Breast epithelium (tissue), 4 donors: ENCODE measurements at regions not wholly inside any gene's neighbourhood (a gene's known extent, or its start where the extent isn't known, plus 50 kb on each side); places are given as distances from the start of the nearest gene placed in this dataset.

Experiments used
- DNase-seq, 2 donors: peaks; one replicate each; pipeline ENCODE4 v3.0.0-alpha.2; 2019; ENCODE audit warnings: low spot score in 2 of 2
- H3K27ac ChIP-seq, 2 donors: fragments of 200-600 bp; sonication (generic) in 1 of 2; one replicate each; pipeline ENCODE4 v1.5.1; 2016 to 2019; ENCODE audit warnings: mild to moderate bottlenecking in 1 of 2
- H3K27me3 ChIP-seq, 2 donors: fragments of 200-600 bp; sonication (generic) in 1 of 2; one replicate each; pipeline versions ENCODE4 v1.5.1 to v1.6.0; 2017 to 2019; ENCODE audit warnings: control low read depth in 1 of 2, mild to moderate bottlenecking in 1 of 2
- H3K36me3 ChIP-seq: fragments of 200-600 bp; one replicate; pipeline ENCODE4 v1.5.1; 2019
- H3K4me1 ChIP-seq, 2 donors: fragments of 200-600 bp; sonication (generic); one replicate each; pipeline ENCODE4 v1.5.1; 2016 to 2019; ENCODE audit warnings: control low read depth in 1 of 2
- H3K4me3 ChIP-seq, 3 donors: fragments of 200-600 bp; sonication (generic); 1 replicate in 2 of 3; 2 replicates in 1 of 3; pipeline ENCODE4 v1.5.1; 2016 to 2019; ENCODE audit warnings: mild to moderate bottlenecking in 3 of 3, moderate library complexity in 2 of 3
- H3K9me3 ChIP-seq, 2 donors: fragments of 200-600 bp; sonication (generic) in 1 of 2; one replicate each; pipeline ENCODE4 v1.5.1; 2016 to 2019; ENCODE audit warnings: control low read depth in 1 of 2
- POLR2A ChIP-seq: fragments of 450-650 bp; IDR thresholded peaks from one replicate; pipeline ENCODE4 v1.6.1; 2016; ENCODE audit warnings: antibody characterized with exemption, mild to moderate bottlenecking, moderate library complexity
- POLR2AphosphoS5 ChIP-seq, 3 donors: sonication (generic); formaldehyde crosslinking; IDR thresholded peaks; one replicate each; pipeline ENCODE4 v1.6.1; 2017; ENCODE audit warnings: antibody characterized with exemption in 3 of 3
- intact Hi-C: fragments of 100-400 bp; cut with DNase I; formaldehyde crosslinking; loops from one replicate; pipeline ENCODE4 v1.15.1; 2023; ENCODE audit warnings: low total_unique reads
- TF ChIP-seq, protein P1 (sequence below), 3 donors: fragments of 450-650 bp; IDR thresholded peaks; one replicate each; pipeline ENCODE4 v1.5.1; 2016 to 2017; ENCODE audit warnings: antibody characterized with exemption in 3 of 3, mild to moderate bottlenecking in 3 of 3, moderate library complexity in 3 of 3

DNA sequence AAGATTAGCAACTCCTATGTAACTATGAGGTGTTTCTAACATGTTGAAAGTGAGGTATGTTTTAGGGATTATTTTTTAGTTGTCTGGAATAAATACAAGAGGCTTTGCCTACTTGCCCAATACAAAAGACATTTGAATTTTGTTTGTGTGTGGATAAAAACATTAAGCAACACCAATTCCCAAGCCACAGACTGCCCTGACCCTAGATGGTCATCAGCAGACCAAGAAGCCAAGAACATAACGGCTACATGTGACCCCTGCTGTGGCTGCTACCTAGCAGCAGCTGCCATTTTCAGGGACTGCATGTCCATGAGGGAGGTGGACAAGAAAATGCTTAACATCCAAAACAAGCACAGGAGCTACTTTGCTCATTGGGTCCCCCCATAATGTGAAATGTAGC is 70.5 kb upstream of the QRFPR start:
- no peak for DNase-seq
- H3K4me1 ChIP-seq = no peaks in the 10 kb centered on the region
- H3K36me3 ChIP-seq = no peaks in the 10 kb centered on the region
- H3K27ac ChIP-seq = no peak overlapping the region
- intact Hi-C loops = no loop called here
- no peaks in the 10 kb centered on the region for H3K9me3 ChIP-seq
- H3K4me3 ChIP-seq = no peak overlapping the region
- peaks cover 0 to 3% of the 10 kb centered on the region in 2 donors for H3K27me3 ChIP-seq
- TF ChIP-seq, protein P1, sequence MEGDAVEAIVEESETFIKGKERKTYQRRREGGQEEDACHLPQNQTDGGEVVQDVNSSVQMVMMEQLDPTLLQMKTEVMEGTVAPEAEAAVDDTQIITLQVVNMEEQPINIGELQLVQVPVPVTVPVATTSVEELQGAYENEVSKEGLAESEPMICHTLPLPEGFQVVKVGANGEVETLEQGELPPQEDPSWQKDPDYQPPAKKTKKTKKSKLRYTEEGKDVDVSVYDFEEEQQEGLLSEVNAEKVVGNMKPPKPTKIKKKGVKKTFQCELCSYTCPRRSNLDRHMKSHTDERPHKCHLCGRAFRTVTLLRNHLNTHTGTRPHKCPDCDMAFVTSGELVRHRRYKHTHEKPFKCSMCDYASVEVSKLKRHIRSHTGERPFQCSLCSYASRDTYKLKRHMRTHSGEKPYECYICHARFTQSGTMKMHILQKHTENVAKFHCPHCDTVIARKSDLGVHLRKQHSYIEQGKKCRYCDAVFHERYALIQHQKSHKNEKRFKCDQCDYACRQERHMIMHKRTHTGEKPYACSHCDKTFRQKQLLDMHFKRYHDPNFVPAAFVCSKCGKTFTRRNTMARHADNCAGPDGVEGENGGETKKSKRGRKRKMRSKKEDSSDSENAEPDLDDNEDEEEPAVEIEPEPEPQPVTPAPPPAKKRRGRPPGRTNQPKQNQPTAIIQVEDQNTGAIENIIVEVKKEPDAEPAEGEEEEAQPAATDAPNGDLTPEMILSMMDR (IDR thresholded peaks at IDR 0.05) = no peak
- TF ChIP-seq POLR2AphosphoS5 (IDR thresholded peaks at IDR 0.05) (no peak), POLR2A (no peak)

DNA sequence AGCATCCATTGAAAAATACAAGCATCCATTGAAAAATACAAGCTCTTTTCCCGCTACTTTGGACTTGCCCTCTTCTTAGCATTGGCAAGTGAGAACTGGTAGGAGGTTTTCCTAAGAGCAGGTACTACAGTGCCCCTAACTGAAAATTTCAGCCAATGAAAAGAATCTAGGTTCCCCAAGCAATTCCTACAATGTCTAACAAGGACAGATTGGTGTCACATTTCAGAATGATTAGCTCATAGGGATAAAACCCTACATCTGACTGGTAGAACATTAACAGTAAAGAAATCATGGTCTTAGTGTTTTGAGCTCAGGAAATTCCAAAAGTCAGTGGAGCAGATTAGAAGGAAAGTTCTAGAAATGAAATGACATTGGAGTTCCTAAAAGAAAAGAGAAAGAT is 68.6 kb upstream of the QRFPR start:
- Histone ChIP-seq H3K4me1 (no peaks in the 10 kb centered on the region), H3K27me3 (no peaks in the 10 kb centered on the region), H3K36me3 (no peaks in the 10 kb centered on the region), H3K27ac (no peak overlapping the region), H3K4me3 (no peak overlapping the region), H3K9me3 (no peaks in the 10 kb centered on the region)
- DNase-seq = no peak
- intact Hi-C loops = no loop called here
- TF ChIP-seq, protein P1 (IDR thresholded peaks at IDR 0.05) = no peak
- TF ChIP-seq POLR2A (no peak), POLR2AphosphoS5 (IDR thresholded peaks at IDR 0.05) (no peak)

DNA sequence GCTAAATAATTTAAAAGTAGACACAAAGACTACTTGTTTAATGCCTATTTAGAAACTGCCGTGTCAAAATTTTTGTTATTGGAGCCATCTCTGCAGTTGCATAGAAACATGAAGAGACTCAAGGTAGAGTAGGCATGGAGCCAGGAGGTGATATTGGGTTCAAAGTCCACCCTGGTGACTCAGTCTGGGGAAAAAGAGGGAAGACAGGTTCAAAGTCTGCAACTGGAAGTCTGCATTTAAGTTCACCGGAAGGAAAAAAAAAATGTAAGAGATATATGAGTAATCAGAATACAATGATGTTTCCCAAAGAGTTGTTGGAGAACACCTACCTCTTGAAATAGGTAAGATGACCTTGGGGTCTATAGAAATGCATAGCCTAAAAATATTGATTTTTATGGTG is 67.4 kb upstream of the QRFPR start:
- TF ChIP-seq POLR2A = no peak
- TF ChIP-seq, protein P1 (IDR thresholded peaks at IDR 0.05) = no peak
- no peak for TF ChIP-seq POLR2AphosphoS5 (IDR thresholded peaks at IDR 0.05)
- Histone ChIP-seq H3K9me3 (no peaks in the 10 kb centered on the region), H3K36me3 (no peaks in the 10 kb centered on the region), H3K4me1 (no peaks in the 10 kb centered on the region), H3K27ac (no peak overlapping the region), H3K27me3 (no peaks in the 10 kb centered on the region), H3K4me3 (no peak overlapping the region)
- intact Hi-C loops = no loop called here
- DNase-seq = no peak

DNA sequence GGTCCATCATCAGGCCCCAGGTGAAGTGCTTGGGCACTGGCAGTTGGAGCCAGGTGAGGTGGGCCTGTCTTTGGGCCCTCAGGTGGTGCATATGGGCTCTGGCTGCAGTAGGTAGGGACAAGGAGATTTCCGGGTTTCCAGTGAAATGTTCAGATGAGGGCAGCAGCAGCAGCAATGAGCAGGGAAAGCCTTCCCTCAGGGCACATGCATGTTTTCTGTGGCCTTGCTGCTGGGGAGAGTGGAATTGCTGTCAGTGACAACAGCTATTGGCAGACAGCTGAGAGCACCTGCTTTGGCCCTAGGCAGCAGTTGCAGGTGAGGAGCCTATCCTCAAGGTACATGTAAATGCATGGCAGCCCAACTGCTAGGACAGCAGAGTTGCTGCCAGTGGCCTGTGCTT is 58.9 kb upstream of the QRFPR start:
- intact Hi-C loops = no loop called here
- TF ChIP-seq, protein P1 (IDR thresholded peaks at IDR 0.05) = no peak
- Histone ChIP-seq H3K9me3 (peaks cover 4 to 11% of the 10 kb centered on the region in 2 donors), H3K4me3 (no peak overlapping the region), H3K4me1 (no peaks in the 10 kb centered on the region), H3K27me3 (no peaks in the 10 kb centered on the region), H3K27ac (no peak overlapping the region), H3K36me3 (no peaks in the 10 kb centered on the region)
- no peak for DNase-seq
